C4-2B (cell line): ENCODE measurements at regions not wholly inside any gene's neighbourhood (a gene's known extent, or its start where the extent isn't known, plus 50 kb on each side); places are given as distances from the start of the nearest gene placed in this dataset.

Source experiments
- ZFX ChIP-seq: fragments of 450-650 bp; IDR thresholded peaks from 2 replicates; pipeline ENCODE4 v1.6.1; 2017
- TF ChIP-seq, protein P1 (sequence below): fragments of 450-650 bp; conservative IDR thresholded peaks from 2 replicates; pipeline ENCODE4 v1.5.1; 2017; ENCODE audit warnings: mild to moderate bottlenecking

DNA sequence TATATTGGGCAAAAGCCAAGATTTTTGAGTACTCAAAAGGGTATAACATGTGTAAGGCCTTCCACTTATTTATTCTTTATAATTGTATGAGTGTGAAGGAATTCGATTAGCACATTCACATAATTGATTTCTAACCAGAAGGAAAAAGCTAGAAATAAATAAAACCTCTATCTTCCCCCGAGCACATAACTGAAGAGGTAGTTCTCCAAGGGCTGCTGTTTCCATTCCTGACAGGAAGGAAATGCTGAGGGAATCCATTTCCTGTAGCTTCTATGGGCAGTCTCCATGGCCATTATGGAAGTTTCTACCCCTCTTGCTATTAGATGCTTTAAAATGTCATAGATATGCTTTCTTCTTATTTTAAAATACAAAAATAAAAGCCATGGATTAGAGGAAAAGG lies 70.5 kb upstream of the ABCB5 start:
- TF ChIP-seq, protein P1, sequence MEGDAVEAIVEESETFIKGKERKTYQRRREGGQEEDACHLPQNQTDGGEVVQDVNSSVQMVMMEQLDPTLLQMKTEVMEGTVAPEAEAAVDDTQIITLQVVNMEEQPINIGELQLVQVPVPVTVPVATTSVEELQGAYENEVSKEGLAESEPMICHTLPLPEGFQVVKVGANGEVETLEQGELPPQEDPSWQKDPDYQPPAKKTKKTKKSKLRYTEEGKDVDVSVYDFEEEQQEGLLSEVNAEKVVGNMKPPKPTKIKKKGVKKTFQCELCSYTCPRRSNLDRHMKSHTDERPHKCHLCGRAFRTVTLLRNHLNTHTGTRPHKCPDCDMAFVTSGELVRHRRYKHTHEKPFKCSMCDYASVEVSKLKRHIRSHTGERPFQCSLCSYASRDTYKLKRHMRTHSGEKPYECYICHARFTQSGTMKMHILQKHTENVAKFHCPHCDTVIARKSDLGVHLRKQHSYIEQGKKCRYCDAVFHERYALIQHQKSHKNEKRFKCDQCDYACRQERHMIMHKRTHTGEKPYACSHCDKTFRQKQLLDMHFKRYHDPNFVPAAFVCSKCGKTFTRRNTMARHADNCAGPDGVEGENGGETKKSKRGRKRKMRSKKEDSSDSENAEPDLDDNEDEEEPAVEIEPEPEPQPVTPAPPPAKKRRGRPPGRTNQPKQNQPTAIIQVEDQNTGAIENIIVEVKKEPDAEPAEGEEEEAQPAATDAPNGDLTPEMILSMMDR: no peak
- no peak for TF ChIP-seq ZFX
